Medulla oblongata (tissue), 1 donor: ENCODE measurements at regions not wholly inside any gene's neighbourhood (a gene's known extent, or its start where the extent isn't known, plus 50 kb on each side); places are given as distances from the start of the nearest gene placed in this dataset.
"Not testable (repeated sequence)": the region's sequence is repeated elsewhere in the genome, so short reads cannot be mapped to it uniquely, and the experiment has no call there.

Experiments
- DNase-seq: peaks from one replicate; pipeline ENCODE4 v3.0.0-alpha.2; 2015; ENCODE audit errors: extremely low spot score

DNA sequence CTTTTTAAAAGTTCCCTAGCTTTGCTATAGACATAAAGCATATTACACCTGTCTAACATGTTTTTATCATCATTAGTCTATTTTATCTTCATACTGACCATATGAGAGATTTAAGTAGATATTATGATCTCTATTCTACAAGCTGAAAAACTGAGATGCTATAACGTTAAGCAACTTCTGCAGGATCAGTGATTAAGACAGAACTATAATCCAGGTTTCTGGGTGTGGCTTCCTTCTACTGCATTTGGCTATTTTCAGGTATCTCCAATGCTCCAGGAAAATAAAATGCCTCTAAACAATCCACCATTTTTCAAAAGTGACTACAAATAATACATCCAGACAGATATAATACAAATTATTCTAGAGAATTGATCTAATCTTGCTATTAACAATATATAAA, 53.4 kb downstream of the RGS2 start:
- no peak for DNase-seq

DNA sequence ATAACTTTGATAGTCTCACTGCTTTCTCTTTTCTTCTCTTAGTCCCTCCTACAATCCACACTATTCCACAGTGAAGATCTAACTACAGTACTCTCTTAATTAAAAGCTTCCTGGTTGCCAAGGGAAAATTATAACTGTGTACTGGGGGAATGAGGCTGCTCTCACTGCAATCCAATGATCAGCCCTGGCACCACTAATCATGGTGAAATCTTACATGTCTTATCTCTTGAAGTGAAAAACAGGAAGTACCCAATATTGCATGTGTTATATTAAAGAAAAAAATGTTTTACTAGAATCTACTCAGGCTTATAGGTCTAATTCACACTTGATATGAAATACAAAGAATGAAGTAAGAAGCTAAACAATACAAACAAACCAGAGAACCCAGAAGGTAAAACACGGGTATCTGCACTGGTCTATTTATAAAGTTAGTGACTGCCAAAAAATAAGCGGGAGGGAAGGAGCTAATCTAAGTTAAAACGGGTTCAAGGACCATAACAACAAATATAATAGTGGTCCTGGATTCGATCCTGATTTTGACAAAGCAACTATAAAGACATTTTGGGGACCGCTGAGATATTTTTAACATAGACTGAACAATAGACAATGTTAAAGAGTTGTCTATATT, 57.5 kb downstream of the RGS2 start:
- no peak for DNase-seq

DNA sequence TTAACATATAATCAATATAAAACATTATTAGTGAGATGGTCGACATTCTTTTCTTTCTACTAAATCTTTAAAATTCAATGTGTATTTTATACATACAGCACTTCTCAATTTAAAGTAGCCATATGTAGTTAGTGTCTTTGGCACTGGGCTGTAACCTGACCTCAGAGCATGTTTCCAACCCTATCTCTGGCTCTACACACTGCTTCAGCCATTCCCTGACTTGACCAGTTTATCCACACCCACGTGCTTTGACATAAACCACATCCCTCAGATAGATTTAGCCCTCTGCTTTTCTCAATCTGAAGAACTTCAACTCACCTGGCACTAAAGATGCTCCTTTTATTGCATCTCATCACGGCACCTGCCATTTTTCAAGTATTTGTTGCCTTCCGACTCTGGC, 58.3 kb downstream of the RGS2 start:
- DNase-seq = no peak

DNA sequence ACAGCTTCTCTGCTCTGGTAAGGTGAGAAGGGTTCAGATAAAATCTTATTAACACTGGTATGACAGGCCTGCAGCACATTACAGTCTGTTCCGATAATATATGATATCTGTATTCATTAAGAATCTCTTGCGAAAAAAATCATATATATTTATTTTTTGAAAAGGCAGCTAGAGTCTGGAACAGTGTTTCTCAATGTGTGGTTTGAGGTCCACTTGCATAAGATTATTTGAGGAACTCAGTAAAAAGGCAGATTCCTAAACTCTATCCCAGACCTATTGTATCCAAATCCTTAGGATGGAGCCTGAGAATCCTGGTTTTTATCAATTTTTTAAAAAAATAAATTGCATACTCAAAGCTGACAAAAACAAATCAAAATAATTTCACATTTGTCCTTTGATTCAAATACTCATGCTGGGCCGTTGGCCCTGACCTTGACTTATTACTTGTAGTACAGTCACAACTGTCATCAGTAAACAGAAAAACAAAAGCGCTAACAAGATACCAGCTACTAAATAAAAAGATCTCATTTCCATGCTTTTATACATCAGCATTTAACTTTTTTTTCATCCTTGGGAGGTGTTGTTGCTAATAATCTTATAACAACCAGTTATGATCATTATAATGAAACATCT, 60.6 kb downstream of the RGS2 start:
- no peak for DNase-seq

DNA sequence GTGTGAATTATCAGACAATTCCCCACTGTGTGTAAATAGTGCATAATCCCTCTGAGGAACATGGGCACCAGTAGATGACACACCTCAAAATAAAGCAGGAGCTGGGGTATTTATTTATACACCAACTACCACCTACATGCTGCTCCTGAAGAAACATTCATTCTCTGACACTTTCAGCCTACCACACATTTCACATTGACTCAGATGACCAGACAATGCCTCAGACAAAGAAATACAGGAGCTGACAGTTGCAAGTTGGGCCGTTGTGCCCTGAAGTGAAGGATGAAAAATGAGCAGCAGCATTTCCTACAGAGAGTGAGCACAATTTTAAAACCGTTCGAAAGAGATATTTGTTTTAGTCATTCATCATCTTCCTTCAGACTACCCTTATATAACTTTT, 63.2 kb downstream of the RGS2 start:
- DNase-seq = no peak

DNA sequence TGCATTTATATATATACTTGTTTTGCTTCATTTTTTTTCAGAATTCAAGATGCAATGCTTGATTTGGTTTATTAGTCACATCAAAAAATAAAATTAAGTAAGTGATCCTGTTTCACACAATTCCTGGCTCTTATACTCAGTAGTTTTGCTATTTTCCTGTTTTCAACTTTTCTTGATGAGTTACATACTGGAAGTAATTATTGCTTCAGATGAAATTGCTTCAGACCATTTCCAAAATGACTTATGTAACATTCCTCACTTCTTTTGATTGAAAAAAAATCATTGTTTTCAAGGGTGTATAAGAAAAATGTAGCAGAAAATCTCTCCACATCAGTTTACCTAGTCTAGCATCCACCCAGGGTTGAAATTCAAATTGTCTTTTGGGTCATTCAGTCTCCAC, 65.0 kb downstream of the RGS2 start:
- no peak for DNase-seq

DNA sequence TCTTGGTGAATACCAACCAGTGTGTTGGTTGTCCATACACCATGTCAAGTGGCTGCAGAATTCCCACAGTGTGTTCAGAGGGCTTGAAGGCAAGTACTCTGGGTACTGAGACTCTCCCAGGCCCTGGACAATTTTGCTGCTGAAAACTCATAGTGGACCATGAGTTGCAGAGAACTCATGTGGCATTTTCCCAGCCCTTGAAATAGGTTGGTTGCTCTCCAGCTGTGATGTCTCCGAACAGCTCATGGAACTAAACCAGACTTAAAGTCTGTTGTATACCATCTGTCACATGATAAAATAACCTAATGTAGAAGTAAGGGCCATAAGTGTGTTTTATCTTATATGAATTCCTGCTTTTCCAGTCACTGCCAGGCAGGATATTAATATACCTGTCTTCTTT, 67.8 kb downstream of the RGS2 start:
- DNase-seq = no peak

DNA sequence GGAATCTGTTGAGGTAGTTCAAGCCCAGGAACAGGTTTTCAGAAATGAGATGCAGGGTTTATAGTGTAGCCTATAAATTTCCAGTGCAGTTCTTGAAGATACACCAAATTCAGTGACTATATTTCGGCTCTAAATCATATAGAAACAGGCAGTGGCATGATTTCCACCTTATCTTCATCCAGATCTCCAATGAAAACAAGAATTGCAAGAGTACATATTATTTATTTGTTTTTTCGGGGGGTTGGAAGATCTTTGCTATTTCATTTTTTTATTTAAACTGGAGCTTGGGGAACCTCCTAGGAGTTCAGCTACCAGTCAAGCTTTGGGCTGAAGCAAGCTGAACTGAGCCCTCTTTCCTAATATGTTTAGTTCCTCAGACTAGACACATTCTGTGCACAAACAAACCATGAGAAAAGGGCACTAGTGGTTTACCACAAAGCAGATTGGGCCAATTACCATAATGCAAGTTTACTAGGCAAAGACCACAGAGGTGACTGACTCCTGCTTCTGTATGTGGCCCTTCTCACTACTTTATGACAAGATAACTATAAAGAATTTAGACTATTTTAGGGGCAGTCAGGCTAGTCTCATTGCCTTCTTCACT, 68.5 kb downstream of the RGS2 start:
- DNase-seq = no peak

DNA sequence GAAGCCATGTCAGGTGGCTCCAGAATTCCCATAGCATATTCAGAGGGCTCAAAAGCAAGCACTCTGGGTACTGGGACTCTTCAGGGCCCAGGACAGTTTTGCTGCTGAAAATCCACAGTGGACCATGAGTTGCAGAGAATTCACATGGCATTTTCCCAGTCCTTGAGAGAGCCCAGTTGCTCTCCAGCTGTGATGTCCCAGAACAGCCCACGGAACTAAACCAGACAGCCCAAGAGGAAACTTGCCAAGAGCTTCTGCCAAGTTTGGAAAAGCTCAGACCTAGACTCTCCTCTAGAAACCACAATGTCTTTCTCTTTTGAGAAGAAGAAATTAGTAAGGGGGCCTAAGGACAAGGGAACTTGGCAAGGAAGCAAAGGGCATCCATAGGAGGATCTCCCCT, 69.4 kb downstream of the RGS2 start:
- DNase-seq = no peak

DNA sequence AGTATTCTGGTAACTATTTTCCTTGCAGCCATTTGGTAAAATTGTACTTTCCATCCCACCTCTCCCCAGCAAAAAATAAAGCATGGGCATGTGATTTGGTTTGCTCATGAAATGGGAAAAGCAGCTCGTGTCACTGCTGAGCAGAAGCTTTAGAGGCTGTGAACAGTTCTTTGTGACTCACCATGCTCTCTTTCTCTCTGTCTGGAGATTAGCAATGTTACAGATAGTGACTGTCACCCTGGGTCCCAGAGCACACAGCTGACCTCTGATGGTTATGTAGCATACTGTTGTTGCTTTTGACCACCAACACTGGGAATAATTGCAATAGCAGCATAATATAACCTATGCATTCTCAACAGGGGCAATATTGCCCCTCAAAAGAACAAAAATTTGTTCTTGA, 70.6 kb downstream of the RGS2 start:
- DNase-seq = no peak

DNA sequence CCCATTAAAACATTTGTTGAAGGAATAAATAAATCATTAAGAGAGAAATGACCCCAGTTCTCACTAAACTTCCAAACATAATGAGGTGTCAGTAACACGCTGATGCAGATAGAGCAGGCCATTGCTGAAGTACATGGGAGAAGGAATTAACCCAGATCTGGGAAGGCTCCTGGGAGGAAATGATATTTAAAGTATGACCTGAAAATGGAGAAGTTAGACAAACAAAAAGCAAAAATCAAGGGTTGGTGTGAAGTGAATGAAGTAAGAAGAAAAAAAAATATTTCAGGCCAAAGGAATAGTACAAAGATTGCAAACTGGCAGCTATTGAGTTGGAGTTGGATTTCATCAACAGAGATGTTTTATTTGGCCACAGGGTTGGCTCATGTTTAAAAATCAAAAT, 71.4 kb downstream of the RGS2 start:
- DNase-seq = no peak

DNA sequence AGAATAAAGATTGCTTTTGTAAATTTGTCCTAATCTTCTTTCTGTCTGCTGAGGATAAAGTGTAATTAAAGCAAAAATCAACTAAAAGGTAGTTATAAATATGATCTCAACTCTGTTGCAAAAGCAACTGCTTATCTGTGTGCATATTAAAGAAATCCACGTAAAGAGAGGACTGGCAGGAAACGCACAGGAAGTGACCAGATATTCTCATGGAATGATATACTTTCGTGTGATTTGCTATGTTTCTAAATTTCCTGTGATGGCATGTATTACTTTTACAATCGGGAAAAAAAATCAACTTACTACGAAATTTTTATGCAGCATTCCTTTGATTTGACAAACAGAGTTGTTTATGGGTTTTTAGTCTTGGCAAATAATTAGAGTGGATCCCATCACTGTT, 75.4 kb downstream of the RGS2 start:
- DNase-seq = no peak

DNA sequence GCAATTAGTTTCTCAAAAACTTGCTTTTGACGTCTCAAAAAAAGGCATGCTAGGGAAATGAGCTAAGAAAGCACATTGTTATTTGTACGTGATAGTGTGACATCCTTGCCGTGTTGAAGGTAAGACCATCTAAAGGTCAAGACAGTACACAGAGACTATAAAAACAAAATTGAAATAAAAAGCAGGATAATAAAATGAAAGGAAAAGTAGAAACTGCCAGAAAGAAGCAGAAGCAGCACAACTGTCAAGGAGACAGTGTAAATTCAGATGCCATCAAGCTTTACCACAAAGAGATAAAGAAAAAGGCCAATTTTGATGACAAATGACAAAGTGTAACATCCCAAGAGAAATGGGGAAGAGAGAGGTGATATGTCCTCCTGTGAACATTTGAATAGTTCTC, 76.5 kb downstream of the RGS2 start:
- DNase-seq = not testable (repeated sequence)

DNA sequence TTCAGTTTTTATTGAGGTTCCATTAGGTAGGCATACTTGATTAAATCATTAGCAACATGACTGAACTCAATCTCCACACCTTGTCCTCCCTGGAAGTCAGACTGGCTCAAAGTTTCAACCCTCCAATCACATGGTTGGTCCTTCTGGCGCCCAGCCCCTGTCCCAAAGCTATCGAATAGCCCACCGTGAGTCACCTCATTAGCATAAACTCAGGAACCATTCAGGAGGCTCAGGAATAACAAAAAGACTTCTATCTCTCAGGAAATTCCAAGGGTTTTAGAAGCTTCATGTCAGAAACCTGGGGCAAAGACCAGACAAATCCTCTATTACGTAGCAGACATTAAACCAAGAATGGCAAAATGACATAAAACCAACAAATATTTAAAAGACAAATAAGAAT, 78.6 kb downstream of the RGS2 start:
- DNase-seq = no peak

DNA sequence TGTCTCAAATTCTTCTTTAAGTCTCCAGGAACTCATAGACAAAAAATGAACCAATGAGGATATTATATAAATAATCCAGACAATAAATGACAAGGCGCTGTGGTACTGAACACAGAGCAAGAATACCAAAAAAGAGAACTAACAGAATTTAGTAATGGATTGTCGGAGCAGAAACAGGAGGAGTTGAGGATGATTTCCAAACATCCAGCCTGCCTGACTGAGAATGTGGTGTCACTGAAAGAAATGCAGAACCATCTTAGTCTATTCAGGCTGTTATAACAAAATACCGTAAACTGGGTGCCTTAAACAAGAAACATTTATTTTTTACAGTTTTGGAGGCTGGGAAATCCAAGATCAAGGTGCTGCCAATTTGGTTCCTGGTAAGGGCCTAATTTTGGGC, 79.7 kb downstream of the RGS2 start:
- no peak for DNase-seq

DNA sequence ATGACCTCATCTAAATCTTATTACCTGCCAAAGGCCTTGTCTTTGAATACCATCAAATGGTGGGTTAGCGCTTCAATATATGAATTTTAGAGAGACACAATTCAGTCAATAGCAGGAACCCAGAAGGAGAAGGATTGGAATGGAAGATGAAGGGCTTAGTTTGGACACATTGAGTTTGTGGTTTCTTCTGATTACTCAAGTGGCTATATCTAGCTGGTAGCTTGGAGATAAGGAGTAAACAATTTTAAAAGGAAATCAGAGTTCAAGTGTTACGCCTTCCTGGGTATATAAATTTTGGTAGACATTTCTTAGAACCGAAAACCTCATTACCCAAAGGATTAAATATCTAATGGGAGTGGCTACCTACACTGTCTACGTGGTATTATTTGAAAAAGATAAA, 80.2 kb downstream of the RGS2 start:
- no peak for DNase-seq

DNA sequence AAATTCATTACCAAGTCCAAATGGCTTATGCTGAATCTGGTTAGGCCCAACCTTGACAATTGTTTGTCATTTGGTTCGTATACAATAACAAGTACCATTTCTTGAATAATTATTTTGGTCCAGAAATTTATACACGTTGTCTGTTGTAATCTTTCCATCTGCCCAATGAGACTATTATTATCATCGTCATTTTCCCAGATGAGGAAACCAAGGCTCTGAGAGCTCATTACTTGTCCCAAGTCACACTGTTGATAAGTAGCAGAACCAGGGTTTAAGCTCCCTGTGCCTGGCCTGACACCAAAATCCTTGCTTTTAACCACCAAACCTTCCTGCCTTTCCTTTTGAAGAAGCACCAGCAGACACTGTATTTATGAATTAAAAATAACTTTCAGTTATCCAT, 81.3 kb downstream of the RGS2 start:
- no peak for DNase-seq

DNA sequence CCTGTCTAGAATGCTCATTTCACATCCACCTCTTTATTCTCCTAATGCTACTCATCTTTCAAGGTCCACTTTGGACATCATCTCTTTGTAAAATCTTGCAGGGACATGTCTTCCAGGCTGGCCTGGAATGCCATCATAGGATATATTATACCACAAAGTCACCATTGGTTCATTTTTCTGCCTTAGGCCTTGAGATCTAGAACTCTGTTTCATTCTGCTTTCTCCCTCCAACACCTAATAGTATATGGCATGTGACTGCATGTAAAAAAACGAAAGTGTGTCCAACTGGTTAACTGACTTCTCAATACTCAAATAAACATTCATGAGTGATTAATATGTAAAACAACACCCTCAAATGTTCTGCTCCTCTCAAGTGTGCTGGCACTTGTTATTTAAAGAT, 84.1 kb downstream of the RGS2 start:
- no peak for DNase-seq

DNA sequence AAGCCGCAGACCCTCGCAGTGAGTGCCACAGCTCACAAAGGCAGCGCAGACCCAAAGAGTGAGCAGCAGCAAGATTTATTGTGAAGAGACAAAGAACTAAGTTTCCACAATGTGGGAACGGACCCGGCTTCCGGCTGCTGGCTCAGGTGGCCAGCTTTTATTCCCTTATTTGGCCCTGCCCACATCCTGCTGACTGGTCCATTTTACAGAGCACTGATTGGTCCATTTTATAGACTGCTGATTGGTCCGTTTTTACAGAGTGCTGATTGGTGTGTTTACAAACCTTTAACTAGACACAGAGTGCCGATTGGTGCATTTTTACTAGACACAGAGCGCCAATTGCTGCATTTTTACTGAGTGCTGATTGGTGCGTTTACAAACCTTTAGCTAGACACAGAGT, 86.6 kb downstream of the RGS2 start:
- DNase-seq = not testable (repeated sequence)

DNA sequence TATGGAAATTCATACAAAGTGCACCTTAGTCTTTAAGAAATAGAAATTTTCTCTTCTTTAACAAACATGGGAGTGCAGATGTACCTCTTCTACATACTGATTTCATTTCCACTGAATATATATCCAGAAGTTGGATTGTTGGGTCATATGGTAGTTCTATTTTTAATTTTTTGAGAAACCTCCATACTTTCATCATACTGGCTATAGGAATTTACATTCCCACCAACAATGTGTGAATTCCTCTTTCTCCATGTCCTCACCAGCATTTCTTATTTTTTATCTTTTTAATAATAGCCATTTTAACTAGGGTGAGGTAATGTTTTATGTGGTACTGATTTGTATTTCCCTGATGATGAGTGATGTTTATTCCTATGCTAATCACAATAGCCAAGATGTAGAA, 87.5 kb downstream of the RGS2 start:
- DNase-seq = no peak

DNA sequence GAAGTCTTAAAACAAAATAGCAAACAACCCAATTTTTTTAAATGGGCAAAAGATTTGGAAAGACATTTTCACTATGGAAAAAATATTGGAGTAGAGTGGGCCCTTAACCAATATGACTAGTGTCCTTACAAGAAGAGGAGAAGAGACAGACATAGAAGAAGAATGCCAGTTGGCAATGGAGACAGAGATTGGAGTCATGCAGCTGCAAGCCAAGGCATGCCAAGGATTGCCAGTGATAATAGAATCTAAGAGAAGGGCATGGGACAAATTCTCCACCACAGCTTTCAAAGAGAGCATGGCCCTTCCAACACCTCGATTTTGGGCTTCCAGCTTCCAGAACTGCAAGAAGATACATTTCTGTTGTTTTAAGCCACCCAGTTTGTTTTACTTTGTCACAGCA, 92.7 kb downstream of the RGS2 start:
- DNase-seq = no peak

DNA sequence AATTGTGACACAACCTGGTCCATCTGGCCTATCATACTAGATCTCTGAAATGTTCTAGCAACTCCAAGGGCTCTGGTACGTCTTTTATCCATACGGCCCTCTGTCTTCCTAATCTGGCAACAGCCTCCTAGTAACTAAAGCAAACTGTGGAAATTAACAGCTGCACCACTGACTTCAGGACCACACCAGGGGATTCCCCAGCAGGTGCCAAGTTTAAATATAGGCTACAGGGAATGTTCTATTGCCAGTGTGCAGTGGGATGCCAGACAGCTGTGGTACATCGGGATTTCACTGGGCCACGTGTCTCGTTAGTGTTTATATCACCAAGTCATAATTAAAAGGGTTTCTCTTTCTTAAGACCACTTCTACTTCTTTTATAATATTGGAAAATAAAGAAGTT, 94.3 kb downstream of the RGS2 start:
- no peak for DNase-seq

DNA sequence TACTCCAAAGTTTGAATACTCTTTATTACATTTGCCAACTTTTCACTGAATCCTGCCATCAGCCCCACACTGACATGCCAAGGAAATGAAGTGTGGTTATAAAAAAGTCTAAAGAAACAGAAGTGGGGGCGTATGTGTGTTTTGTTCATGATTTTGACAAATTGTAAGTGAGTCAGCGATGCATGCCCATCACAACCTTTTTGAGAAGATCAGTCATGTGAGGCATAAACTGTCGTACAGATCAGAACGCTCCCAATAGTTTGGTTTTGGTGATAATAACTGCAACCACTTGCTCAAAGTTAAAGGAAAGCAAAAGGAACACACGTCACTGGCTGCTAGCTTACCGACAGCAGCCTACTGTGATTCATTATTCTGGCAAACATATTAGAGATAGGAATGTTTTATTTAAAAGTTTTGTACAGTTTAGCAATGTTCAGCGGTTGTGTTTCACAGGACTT, 95.6 kb downstream of the RGS2 start:
- no peak for DNase-seq

DNA sequence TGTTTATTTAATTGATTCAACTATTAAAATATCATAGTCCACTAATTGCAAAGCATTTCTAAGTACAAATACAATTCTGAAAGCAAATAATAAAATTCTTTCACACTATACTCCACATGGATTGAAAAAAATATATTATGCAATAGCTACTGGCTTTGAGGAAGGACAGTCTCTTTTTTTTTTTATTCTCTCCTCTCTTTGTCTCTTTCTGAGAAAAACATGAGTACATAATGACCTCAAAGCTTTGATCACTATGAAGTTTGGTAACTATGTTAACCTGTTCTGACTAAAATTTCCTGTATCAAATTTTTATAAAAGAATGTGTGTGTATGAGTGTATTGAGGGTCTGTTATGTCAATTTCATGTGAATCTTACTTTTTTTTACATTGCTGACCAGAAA, 96.2 kb downstream of the RGS2 start:
- no peak for DNase-seq
